Brain pericyte (primary cell): ENCODE measurements at regions not wholly inside any gene's neighbourhood (a gene's known extent, or its start where the extent isn't known, plus 50 kb on each side); places are given as distances from the start of the nearest gene placed in this dataset.
"Not testable (repeated sequence)": the region's sequence is repeated elsewhere in the genome, so short reads cannot be mapped to it uniquely, and the experiment has no call there.

ENCODE experiments used
- DNase-seq: peaks from one replicate; pipeline ENCODE4 v3.0.0-alpha.2; 2012; ENCODE audit warnings: low read depth, low spot score

GRCh38 chrX:122880952-122881351 is 303.1 kb upstream of the GRIA3 start:
- DNase-seq = no peak

GRCh38 chrX:122890729-122891128 is 293.3 kb upstream of the GRIA3 start:
- DNase-seq = no peak

- no peak for DNase-seq
Measured at GRCh38 chrX:122906726-122907125, 277.4 kb upstream of the GRIA3 start.

GRCh38 chrX:122907375-122907774 is 276.7 kb upstream of the GRIA3 start:
- no peak for DNase-seq

GRCh38 chrX:122910697-122911096 is 273.4 kb upstream of the GRIA3 start:
- DNase-seq = no peak

- DNase-seq = no peak
Measured at GRCh38 chrX:122913134-122913533, 270.9 kb upstream of the GRIA3 start.

GRCh38 chrX:122913764-122914163 is 270.3 kb upstream of the GRIA3 start:
- DNase-seq = no peak

GRCh38 chrX:122914256-122914655 is 269.8 kb upstream of the GRIA3 start:
- DNase-seq = no peak

- no peak for DNase-seq
Measured at GRCh38 chrX:122934131-122934530, 249.9 kb upstream of the GRIA3 start.

GRCh38 chrX:122940199-122940598 is 243.9 kb upstream of the GRIA3 start:
- DNase-seq = no peak

GRCh38 chrX:122941806-122942205 is 242.3 kb upstream of the GRIA3 start:
- DNase-seq = no peak

GRCh38 chrX:122943918-122944317 is 240.2 kb upstream of the GRIA3 start:
- DNase-seq = no peak

- DNase-seq = no peak
Measured at GRCh38 chrX:122945328-122945727, 238.8 kb upstream of the GRIA3 start.

- DNase-seq = no peak
Measured at GRCh38 chrX:122972604-122973003, 211.5 kb upstream of the GRIA3 start.

GRCh38 chrX:122982521-122982920 is 201.6 kb upstream of the GRIA3 start:
- no peak for DNase-seq

- DNase-seq = not testable (repeated sequence)
Measured at GRCh38 chrX:123002844-123003243, 181.2 kb upstream of the GRIA3 start.

GRCh38 chrX:123013141-123013540 is 170.9 kb upstream of the GRIA3 start:
- DNase-seq = no peak

GRCh38 chrX:123036401-123036800 is 147.7 kb upstream of the GRIA3 start:
- no peak for DNase-seq

GRCh38 chrX:123049071-123049625 is 134.9 kb upstream of the GRIA3 start:
- DNase-seq = no peak

- DNase-seq = no peak
Measured at GRCh38 chrX:123060986-123061385, 123.1 kb upstream of the GRIA3 start.

- DNase-seq = no peak
Measured at GRCh38 chrX:123064053-123064452, 120.0 kb upstream of the GRIA3 start.

- no peak for DNase-seq
Measured at GRCh38 chrX:123072686-123073385, 111.2 kb upstream of the GRIA3 start.

GRCh38 chrX:123075947-123076561 is 108.0 kb upstream of the GRIA3 start:
- DNase-seq = no peak
